HepG2 (cell line): ENCODE measurements at regions not wholly inside any gene's neighbourhood (a gene's known extent, or its start where the extent isn't known, plus 50 kb on each side); places are given as distances from the start of the nearest gene placed in this dataset.

Experiments
- ATAC-seq: fragments of 200-7000 bp; cut with Tn5 transposase; 3 replicates; pipeline ENCODE4 v1.9.1; 2020; ENCODE audit warnings: mild to moderate bottlenecking, moderate library complexity
- BruUV-seq: library from RNA; stranded (reverse); fragments of 400-500 nt; replicated peaks from 2 replicates; lab custom pipeline; 2021; lab: Mats Ljungman, UMichigan
- CTCF ChIA-PET: fragments of 300-600 bp; formaldehyde crosslinking; extraction: SDS; loops from one replicate; lab custom pipeline; 2021; ENCODE audit warnings: low total read pairs, inconsistent platforms, low intra/inter-chr PET ratio; lab: Yijun Ruan, JAX
- POLR2A ChIA-PET: fragments of 350-600 bp; sonication (Branson Sonifier 250); formaldehyde crosslinking; loops from one replicate; lab custom pipeline; 2020; ENCODE audit warnings: antibody characterized with exemption, inconsistent platforms; lab: Yijun Ruan, JAX
- DNase-seq: peaks from one replicate; pipeline ENCODE4 v3.0.0-alpha.2; 2015; ENCODE audit warnings: low spot score
- FAIRE-seq: peaks from 3 replicates; lab custom pipeline; 2011; peaks lifted over from hg19 to GRCh38; lab: Jason Lieb, UNC
- H2AFZ ChIP-seq: one replicate; pipeline ENCODE4 v1.6.1; 2011; ENCODE audit warnings: low read length, inconsistent platforms
- H3K27ac ChIP-seq: fragments of 300-600 bp; 3 replicates; pipeline ENCODE4 v1.8.0; 2011; ENCODE audit warnings: mixed run types, mild to moderate bottlenecking, mixed read lengths, low read length, inconsistent platforms; ENCODE audit not compliant: insufficient read depth; ENCODE audit errors: extremely low read length
- H3K27me3 ChIP-seq, 2 experiments: fragments of 200-600 bp in 1 of 2; 2 replicates in 1 of 2; 3 replicates in 1 of 2; pipeline versions ENCODE4 v1.6.0 to v1.8.0; 2011; ENCODE audit warnings: low read length in 2 of 2, mild to moderate bottlenecking in 2 of 2, moderate library complexity in 2 of 2, inconsistent platforms in 1 of 2; ENCODE audit not compliant: insufficient read depth in 2 of 2, control insufficient read depth in 1 of 2
- H3K36me3 ChIP-seq, 2 experiments: fragments of 200-600 bp in 1 of 2; replicated peaks in 1 of 2; 2 replicates in 1 of 2; 3 replicates in 1 of 2; pipeline versions ENCODE4 v1.5.1 to v1.8.0; 2011; ENCODE audit warnings: low read length in 2 of 2, inconsistent platforms in 1 of 2; ENCODE audit not compliant: insufficient read depth in 2 of 2, control insufficient read depth in 1 of 2
- H3K4me1 ChIP-seq: 2 replicates; pipeline ENCODE4 v1.5.1; 2012; ENCODE audit warnings: low read length, inconsistent platforms; ENCODE audit not compliant: insufficient read depth
- H3K4me2 ChIP-seq: 2 replicates; pipeline ENCODE4 v1.6.0; 2011; ENCODE audit warnings: low read depth, low read length, inconsistent platforms
- H3K4me3 ChIP-seq, 3 experiments: fragments of 200-600 bp in 1 of 3; sonication (generic), shearing (Covaris generic) in 1 of 3; replicated peaks in 1 of 3; 2 replicates each; pipeline ENCODE4 v1.5.1; 2011 to 2016; ENCODE audit warnings: low read length in 3 of 3, inconsistent platforms in 2 of 3, low read depth in 2 of 3, mild to moderate bottlenecking in 2 of 3, control low read depth in 1 of 3, mixed read lengths in 1 of 3; ENCODE audit not compliant: insufficient read depth in 1 of 3
- H3K79me2 ChIP-seq: one replicate; pipeline ENCODE4 v1.6.1; 2011; ENCODE audit warnings: low read length, inconsistent platforms; ENCODE audit not compliant: insufficient read depth
- H3K9ac ChIP-seq: 2 replicates; pipeline ENCODE4 v1.6.0; 2011; ENCODE audit warnings: mild to moderate bottlenecking, low read depth, low read length, inconsistent platforms; ENCODE audit not compliant: insufficient read depth
- H3K9me3 ChIP-seq: 2 replicates; pipeline ENCODE4 v1.5.1; 2012; ENCODE audit warnings: mild to moderate bottlenecking, low read length
- H4K20me1 ChIP-seq: 2 replicates; pipeline ENCODE4 v1.6.0; 2011; ENCODE audit warnings: inconsistent platforms, mild to moderate bottlenecking, low read length, moderate library complexity; ENCODE audit not compliant: insufficient read depth
- ARID5B ChIP-seq: IDR thresholded peaks from 2 replicates; pipeline ENCODE4 v1.4.0; 2020; ENCODE audit warnings: mild to moderate bottlenecking, missing genetic modification reagents
- DBP ChIP-seq: sonication (generic); formaldehyde crosslinking; IDR thresholded peaks from 2 replicates; pipeline ENCODE4 v1.4.0; 2020; ENCODE audit warnings: missing genetic modification reagents; ENCODE audit errors: not compliant biosample characterization
- SP5 ChIP-seq: IDR thresholded peaks from 2 replicates; pipeline ENCODE4 v1.6.1; 2016; ENCODE audit warnings: low read depth, borderline replicate concordance
- TFE3 ChIP-seq: IDR thresholded peaks from 2 replicates; pipeline ENCODE4 v1.6.1; 2016
- ZNF567 ChIP-seq: sonication (generic); formaldehyde crosslinking; IDR thresholded peaks from 2 replicates; pipeline ENCODE4 v1.8.1; 2023; ENCODE audit warnings: mild to moderate bottlenecking, missing genetic modification reagents, borderline replicate concordance
- WGBS: methylation state at CpG from one replicate; pipeline ENCODE4 v1.1.6; 2017; ENCODE audit warnings: low lambda C conversion rate; 5-methylcytosine and 5-hydroxymethylcytosine counted together
- in situ Hi-C: cut with HindIII; loops from 2 replicates; pipeline ENCODE4 v1.10.0; 2017; ENCODE audit warnings: low pct_unique_long_range_greater_than_20kb; ENCODE audit not compliant: extremely low pct_ligation_motif_present
- intact Hi-C: fragments of 100-400 bp; cut with micrococcal nuclease; formaldehyde crosslinking; loops from one replicate; pipeline ENCODE4 v1.10.0; 2022; ENCODE audit not compliant: unreplicated experiment

GRCh38 chr12:77760271-77761025, 70.2 kb upstream of the NAV3 start:
- Histone ChIP-seq H3K79me2 (no peaks in the 10 kb centered on the region), H3K4me1 (no peaks in the 10 kb centered on the region), H3K36me3 (no peaks in the 10 kb centered on the region), H3K27ac (no peak overlapping the region), H2AFZ (no peak overlapping the region), H3K27me3 (no peaks in the 10 kb centered on the region), H3K9ac (no peak overlapping the region), H4K20me1 (no peaks in the 10 kb centered on the region), H3K9me3 (no peaks in the 10 kb centered on the region), H3K4me2 (no peak overlapping the region), H3K4me3 (no peak overlapping the region)
- WGBS: 18% methylated on average over 7 of the region's 7 CpGs
- no TSS peak for BruUV-seq
- FAIRE-seq (no peak), DNase-seq (no peak), ATAC-seq (no peak)
- intact Hi-C loops (no loop called here), in situ Hi-C loops (no loop called here)
- CTCF ChIA-PET: no interaction called here
- no peak for TF ChIP-seq ZNF567
- TF ChIP-seq ARID5B: no peak
- no peak for TF ChIP-seq TFE3 (CRISPR knock-in tag)
- TF ChIP-seq SP5 (CRISPR knock-in tag): no peak
- TF ChIP-seq DBP: no peak
- POLR2A ChIA-PET: no interaction called here
